Bronchial epithelial cell (primary cell): ENCODE measurements at regions not wholly inside any gene's neighbourhood (a gene's known extent, or its start where the extent isn't known, plus 50 kb on each side); places are given as distances from the start of the nearest gene placed in this dataset.

Source experiments
- DNase-seq: peaks from one replicate; pipeline ENCODE4 v3.0.0-alpha.2; 2010; ENCODE audit warnings: low read depth
- FAIRE-seq: peaks from 2 replicates; lab custom pipeline; 2011; peaks lifted over from hg19 to GRCh38; lab: Jason Lieb, UNC
- H3K27me3 ChIP-seq: 2 replicates; pipeline ENCODE4 v1.5.1; 2011; ENCODE audit warnings: low read length; ENCODE audit not compliant: control insufficient read depth, insufficient read depth
- H3K36me3 ChIP-seq: 2 replicates; pipeline ENCODE4 v1.5.1; 2011; ENCODE audit warnings: low read length; ENCODE audit not compliant: control insufficient read depth, insufficient read depth
- H3K4me3 ChIP-seq: 2 replicates; pipeline ENCODE4 v1.5.1; 2011; ENCODE audit warnings: mild to moderate bottlenecking, low read depth, low read length, control low read depth
- CTCF ChIP-seq: IDR thresholded peaks from 2 replicates; pipeline ENCODE4 v1.5.1; 2011; ENCODE audit warnings: mild to moderate bottlenecking, moderate library complexity, low read length, control low read depth, inconsistent platforms; ENCODE audit not compliant: insufficient read depth, severe bottlenecking

- DNase-seq (no peak), FAIRE-seq (no peak)
- Histone ChIP-seq H3K36me3 (no peaks in the 10 kb centered on the region), H3K4me3 (no peak overlapping the region), H3K27me3 (no peaks in the 10 kb centered on the region)
- no peak for TF ChIP-seq CTCF
These were observed 75.3 kb upstream of the C2CD4B start for GRCh38 chr15:62240121-62241096.

GRCh38 chr15:62241135-62241770 is 76.2 kb upstream of the C2CD4B start:
- DNase-seq (peak; percentile 3), FAIRE-seq (no peak)
- Histone ChIP-seq H3K27me3 (no peaks in the 10 kb centered on the region), H3K4me3 (no peak overlapping the region), H3K36me3 (no peaks in the 10 kb centered on the region)
- peak; percentile 37 for TF ChIP-seq CTCF

GRCh38 chr15:62242999-62243398 is 77.9 kb upstream of the C2CD4B start:
- no peak for DNase-seq

GRCh38 chr15:62244762-62245161 is 79.7 kb upstream of the C2CD4B start:
- no peak for TF ChIP-seq CTCF

More at GRCh38 chr15:62242999-62243398, 77.9 kb upstream of the C2CD4B start:
- no peak for FAIRE-seq
- Histone ChIP-seq H3K4me3 (no peak overlapping the region), H3K27me3 (no peaks in the 10 kb centered on the region), H3K36me3 (no peaks in the 10 kb centered on the region)
- no peak for TF ChIP-seq CTCF

GRCh38 chr15:62248277-62248984 is 83.3 kb upstream of the C2CD4B start:
- peak; percentile 13 for DNase-seq
- Histone ChIP-seq H3K27me3 (no peaks in the 10 kb centered on the region), H3K4me3 (no peak overlapping the region), H3K36me3 (no peaks in the 10 kb centered on the region)
- FAIRE-seq, result no peak
- TF ChIP-seq CTCF, result no peak

More at GRCh38 chr15:62244762-62245161, 79.7 kb upstream of the C2CD4B start:
- no peak overlapping the region for H3K4me3 ChIP-seq
- no peaks in the 10 kb centered on the region for H3K27me3 ChIP-seq
- no peaks in the 10 kb centered on the region for H3K36me3 ChIP-seq
- DNase-seq (no peak), FAIRE-seq (no peak)
